Activated CD8-positive, alpha-beta memory T cell treated with anti-CD3 and anti-CD28 coated beads, Interleukin-2, amount 50 U/mL, for 48 hours (primary cell): ENCODE measurements at regions not wholly inside any gene's neighbourhood (a gene's known extent, or its start where the extent isn't known, plus 50 kb on each side); places are given as distances from the start of the nearest gene placed in this dataset.
"Not testable (repeated sequence)": the region's sequence is repeated elsewhere in the genome, so short reads cannot be mapped to it uniquely, and the experiment has no call there.

Experiments used
- DNase-seq: peaks from one replicate; pipeline ENCODE4 v3.0.0-alpha.2; 2020

- no peak for DNase-seq
Measured at GRCh38 chr1:119254067-119254720, 113.7 kb upstream of the WARS2 start.

GRCh38 chr1:119256089-119256488 is 112.5 kb upstream of the HAO2 start:
- DNase-seq: not testable (repeated sequence)

- no peak for DNase-seq
Measured at GRCh38 chr1:119260506-119260905, 108.1 kb upstream of the HAO2 start.

- DNase-seq: no peak
Measured at GRCh38 chr1:119266386-119266785, 102.2 kb upstream of the HAO2 start.

GRCh38 chr1:119266858-119267257 is 101.7 kb upstream of the HAO2 start:
- no peak for DNase-seq

- DNase-seq: not testable (repeated sequence)
Measured at GRCh38 chr1:119267288-119267687, 101.3 kb upstream of the HAO2 start.

GRCh38 chr1:119268879-119269278 is 99.7 kb upstream of the HAO2 start:
- no peak for DNase-seq

GRCh38 chr1:119275145-119276134 is 93.1 kb upstream of the HAO2 start:
- DNase-seq: peak; percentile 59

- DNase-seq: no peak
Measured at GRCh38 chr1:119276558-119276957, 92.0 kb upstream of the HAO2 start.

- no peak for DNase-seq
Measured at GRCh38 chr1:119279456-119280381, 88.9 kb upstream of the HAO2 start.

- no peak for DNase-seq
Measured at GRCh38 chr1:119285482-119285881, 83.1 kb upstream of the HAO2 start.

GRCh38 chr1:119286587-119287181 is 81.9 kb upstream of the HAO2 start:
- peak; percentile 55 for DNase-seq

GRCh38 chr1:119288751-119289150 is 79.8 kb upstream of the HAO2 start:
- DNase-seq: no peak

- DNase-seq: no peak
Measured at GRCh38 chr1:119290297-119290696, 78.3 kb upstream of the HAO2 start.

- no peak for DNase-seq
Measured at GRCh38 chr1:119291611-119292206, 76.9 kb upstream of the HAO2 start.

GRCh38 chr1:119293797-119294196 is 74.8 kb upstream of the HAO2 start:
- no peak for DNase-seq

GRCh38 chr1:119294199-119294598 is 74.4 kb upstream of the HAO2 start:
- no peak for DNase-seq

- no peak for DNase-seq
Measured at GRCh38 chr1:119294722-119295121, 73.9 kb upstream of the HAO2 start.

- DNase-seq: no peak
Measured at GRCh38 chr1:119298687-119299303, 69.8 kb upstream of the HAO2 start.

- DNase-seq: no peak
Measured at GRCh38 chr1:119302011-119302410, 66.6 kb upstream of the HAO2 start.

GRCh38 chr1:119308130-119308700 is 60.4 kb upstream of the HAO2 start:
- DNase-seq: no peak
